GM19467 (cell line): ENCODE measurements at regions not wholly inside any gene's neighbourhood (a gene's known extent, or its start where the extent isn't known, plus 50 kb on each side); places are given as distances from the start of the nearest gene placed in this dataset.

Source experiments
- ATAC-seq: cut with Tn5 transposase; IDR thresholded peaks from one replicate; pipeline ENCODE4 v1.9.1; 2021; ENCODE audit warnings: mild to moderate bottlenecking, moderate library complexity; ENCODE audit not compliant: unreplicated experiment

GRCh38 chr15:62567501-62567900 lies 402.4 kb upstream of the C2CD4B start:
- ATAC-seq = no peak

- no peak for ATAC-seq
These were observed 402.9 kb upstream of the C2CD4B start for GRCh38 chr15:62568004-62568403.

- ATAC-seq = no peak
These were observed 403.6 kb upstream of the C2CD4B start for GRCh38 chr15:62568702-62569101.

- no peak for ATAC-seq
These were observed 404.6 kb upstream of the C2CD4B start for GRCh38 chr15:62569460-62570404.

GRCh38 chr15:62570405-62570783 lies 405.3 kb upstream of the C2CD4B start:
- no peak for ATAC-seq

GRCh38 chr15:62571072-62571471 lies 406.0 kb upstream of the C2CD4B start:
- ATAC-seq = no peak

GRCh38 chr15:62572797-62573196 lies 407.7 kb upstream of the C2CD4B start:
- ATAC-seq = no peak

GRCh38 chr15:62573876-62574275 lies 408.8 kb upstream of the C2CD4B start:
- ATAC-seq = no peak

- no peak for ATAC-seq
These were observed 413.5 kb upstream of the C2CD4B start for GRCh38 chr15:62578546-62578945.

- no peak for ATAC-seq
These were observed 413.9 kb upstream of the C2CD4B start for GRCh38 chr15:62578960-62579359.

GRCh38 chr15:62579842-62580241 lies 414.8 kb upstream of the C2CD4B start:
- no peak for ATAC-seq

- ATAC-seq = no peak
These were observed 417.5 kb upstream of the C2CD4B start for GRCh38 chr15:62582580-62582979.

- no peak for ATAC-seq
These were observed 419.5 kb upstream of the C2CD4B start for GRCh38 chr15:62584301-62585235.

- no peak for ATAC-seq
These were observed 424.0 kb upstream of the C2CD4B start for GRCh38 chr15:62588938-62589670.

- no peak for ATAC-seq
These were observed 427.1 kb upstream of the C2CD4B start for GRCh38 chr15:62591842-62592838.

- ATAC-seq = no peak
These were observed 427.8 kb upstream of the C2CD4B start for GRCh38 chr15:62592920-62593319.

- no peak for ATAC-seq
These were observed 428.8 kb upstream of the C2CD4B start for GRCh38 chr15:62593681-62594399.

- ATAC-seq = no peak
These were observed 433.1 kb upstream of the C2CD4B start for GRCh38 chr15:62598217-62598616.
